ENCODE measurements at regions not wholly inside any gene's neighbourhood (a gene's known extent, or its start where the extent isn't known, plus 50 kb on each side); places are given as distances from the start of the nearest gene placed in this dataset.
"Not testable (repeated sequence)": the region's sequence is repeated elsewhere in the genome, so short reads cannot be mapped to it uniquely, and the experiment has no call there.

DNA sequence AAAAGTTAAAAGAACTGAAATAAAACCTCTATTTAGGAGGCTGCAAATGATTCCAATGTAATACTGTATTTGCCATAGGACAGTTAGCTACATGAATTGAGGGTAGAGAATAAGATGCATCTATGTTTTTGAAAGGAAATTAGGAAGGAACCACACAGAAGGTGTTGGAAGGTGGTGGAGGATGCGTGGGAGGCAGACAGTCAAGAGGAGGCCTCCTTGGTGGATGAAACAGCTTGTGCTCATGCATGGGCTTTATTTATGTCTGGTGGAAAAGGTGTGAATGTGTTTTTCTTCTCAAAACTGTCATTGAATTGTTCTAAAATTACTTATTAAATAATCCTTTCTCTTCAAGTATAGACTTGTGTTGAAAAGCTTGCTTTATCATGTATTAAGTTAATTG, 314.4 kb upstream of the NPSR1 start:
- ATAC-seq (replicated peaks; ENCODE audit: extremely low read depth, poor library complexity, severe bottlenecking) (no peak), DNase-seq (ENCODE audit: low spot score in 2 of 2) (no peak)
- no peaks in the 10 kb centered on the region for H3K36me3 Mint-ChIP-seq (ENCODE audit: insufficient read depth)
- H3K9me3 Mint-ChIP-seq, result no peaks in the 10 kb centered on the region
- H3K4me1 Mint-ChIP-seq, result no peaks in the 10 kb centered on the region
- no peak overlapping the region for H3K4me3 Mint-ChIP-seq
- no peak overlapping the region for H3K27ac Mint-ChIP-seq (ENCODE audit: low read depth)
- H3K27me3 Mint-ChIP-seq, result no peaks in the 10 kb centered on the region

DNA sequence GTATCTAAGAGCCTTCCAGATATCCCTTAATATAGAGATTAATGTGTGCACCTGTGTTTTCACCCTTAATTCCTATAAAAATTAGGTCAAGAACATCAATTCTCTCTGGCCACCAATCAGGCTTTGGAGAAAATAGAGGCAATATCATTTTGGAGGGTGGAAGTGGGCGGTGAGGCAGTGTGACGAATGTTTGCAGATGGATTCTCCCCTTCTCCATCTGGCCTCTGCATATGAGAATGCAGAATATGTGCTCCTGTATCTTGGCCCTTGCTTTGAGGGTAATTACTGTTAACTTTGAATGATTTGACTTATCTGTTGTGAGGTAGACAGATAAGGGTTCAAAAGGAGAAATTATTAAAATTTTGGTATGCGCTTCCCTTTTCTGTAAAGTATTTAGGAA, 304.0 kb upstream of the NPSR1 start:
- no peak for DNase-seq (ENCODE audit: low spot score in 2 of 2)
- ATAC-seq (replicated peaks; ENCODE audit: extremely low read depth, poor library complexity, severe bottlenecking), result no peak
- no peaks in the 10 kb centered on the region for H3K36me3 Mint-ChIP-seq (ENCODE audit: insufficient read depth)
- H3K9me3 Mint-ChIP-seq, result peaks cover 11% of the 10 kb centered on the region
- H3K27ac Mint-ChIP-seq (ENCODE audit: low read depth), result no peak overlapping the region
- no peaks in the 10 kb centered on the region for H3K4me1 Mint-ChIP-seq
- H3K27me3 Mint-ChIP-seq, result no peaks in the 10 kb centered on the region
- H3K4me3 Mint-ChIP-seq, result no peak overlapping the region

DNA sequence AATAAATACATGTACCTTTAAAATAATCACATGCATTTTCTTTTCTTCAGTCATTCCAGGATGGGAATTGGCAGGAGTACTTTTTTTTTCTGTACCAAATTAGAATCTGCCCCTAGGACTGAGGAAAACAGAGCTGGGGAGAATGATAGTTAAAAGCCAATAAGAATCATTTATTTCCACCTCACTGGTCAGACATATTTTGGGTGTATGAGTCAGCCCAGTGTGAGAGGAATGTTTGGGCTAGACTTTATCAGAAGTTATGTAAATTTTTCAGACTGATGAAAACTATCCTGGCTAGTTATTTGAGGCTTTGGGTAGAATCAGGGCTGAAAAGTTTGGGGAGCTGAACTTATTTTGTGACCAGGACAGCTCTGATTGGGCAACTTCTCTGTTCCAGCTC, 303.1 kb upstream of the NPSR1 start:
- Mint-ChIP-seq H3K27ac (ENCODE audit: low read depth) (no peak overlapping the region), H3K36me3 (ENCODE audit: insufficient read depth) (no peaks in the 10 kb centered on the region), H3K4me1 (no peaks in the 10 kb centered on the region), H3K4me3 (no peak overlapping the region), H3K27me3 (no peaks in the 10 kb centered on the region), H3K9me3 (peaks cover 11% of the 10 kb centered on the region)
- DNase-seq (ENCODE audit: low spot score in 2 of 2) (no peak), ATAC-seq (replicated peaks; ENCODE audit: extremely low read depth, poor library complexity, severe bottlenecking) (no peak)

DNA sequence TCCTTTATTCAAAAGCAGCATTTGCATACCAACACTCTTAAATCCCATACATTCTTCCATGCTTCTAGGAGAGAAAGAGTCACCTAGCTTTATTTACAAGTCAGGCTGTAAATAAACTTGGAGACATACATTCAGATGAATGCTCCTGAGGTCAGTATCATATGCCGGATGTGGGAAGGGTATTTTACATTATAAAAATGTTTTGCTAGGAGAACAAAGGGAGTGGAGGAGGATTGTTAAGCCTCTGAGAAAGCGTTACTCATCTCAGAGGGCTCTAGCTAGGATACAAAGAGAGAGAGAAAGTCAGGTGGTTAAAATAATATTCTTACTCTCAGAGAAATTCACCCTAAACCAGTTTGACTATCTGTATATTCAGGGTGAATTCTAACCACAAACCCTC, 300.9 kb upstream of the NPSR1 start:
- no peaks in the 10 kb centered on the region for H3K36me3 Mint-ChIP-seq (ENCODE audit: insufficient read depth)
- H3K4me3 Mint-ChIP-seq, result no peak overlapping the region
- DNase-seq (ENCODE audit: low spot score in 2 of 2) (no peak), ATAC-seq (replicated peaks; ENCODE audit: extremely low read depth, poor library complexity, severe bottlenecking) (no peak)
- H3K9me3 Mint-ChIP-seq, result peaks cover 14% of the 10 kb centered on the region
- H3K27me3 Mint-ChIP-seq, result no peaks in the 10 kb centered on the region
- H3K4me1 Mint-ChIP-seq, result no peaks in the 10 kb centered on the region
- no peak overlapping the region for H3K27ac Mint-ChIP-seq (ENCODE audit: low read depth)

DNA sequence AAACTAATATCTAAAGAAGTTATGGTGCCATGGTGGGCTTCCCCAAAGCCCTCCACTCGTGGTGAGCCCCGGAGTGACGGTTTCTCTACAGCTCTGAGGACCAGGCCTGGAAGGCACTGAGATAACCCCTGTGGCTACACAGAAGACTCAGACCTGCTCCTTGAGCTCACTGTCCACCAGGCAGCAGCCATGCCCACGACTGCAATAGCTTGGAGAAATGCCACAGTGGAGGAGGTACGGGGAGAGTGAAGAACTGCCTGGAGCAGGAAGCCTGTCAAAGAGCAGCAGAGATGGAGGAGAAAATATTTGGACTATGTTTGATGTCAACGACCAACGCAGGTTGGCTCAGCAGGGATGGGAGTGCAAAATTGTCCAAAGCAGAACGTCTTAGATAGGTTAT, 300.1 kb upstream of the NPSR1 start:
- Mint-ChIP-seq H3K27ac (ENCODE audit: low read depth) (no peak overlapping the region), H3K27me3 (no peaks in the 10 kb centered on the region), H3K36me3 (ENCODE audit: insufficient read depth) (no peaks in the 10 kb centered on the region), H3K4me1 (no peaks in the 10 kb centered on the region), H3K9me3 (peaks cover 16% of the 10 kb centered on the region), H3K4me3 (no peak overlapping the region)
- ATAC-seq (replicated peaks; ENCODE audit: extremely low read depth, poor library complexity, severe bottlenecking), result no peak
- no peak for DNase-seq (ENCODE audit: low spot score in 2 of 2)

DNA sequence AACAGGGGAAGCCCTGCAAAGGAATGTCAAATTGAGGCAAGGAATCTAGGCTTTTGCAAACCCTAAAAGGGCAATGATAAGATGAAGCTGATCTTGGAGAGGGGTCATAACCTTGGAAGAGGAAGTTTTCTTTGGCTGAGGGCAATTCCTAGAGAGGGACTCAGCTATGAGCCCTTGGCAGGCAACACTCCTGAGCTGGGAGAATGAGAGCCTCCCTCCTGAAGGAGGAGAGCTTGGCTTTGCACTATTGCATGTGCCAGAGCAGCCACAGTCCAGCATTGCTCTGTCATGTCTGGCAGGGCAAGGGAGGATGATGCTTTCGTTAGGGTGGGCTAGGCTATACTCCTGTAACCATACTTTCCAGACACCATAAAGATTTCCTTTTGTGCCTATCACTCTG, 299.4 kb upstream of the NPSR1 start:
- ATAC-seq (replicated peaks; ENCODE audit: extremely low read depth, poor library complexity, severe bottlenecking); H3K27ac Mint-ChIP-seq (ENCODE audit: low read depth); H3K27me3 Mint-ChIP-seq; H3K4me3 Mint-ChIP-seq; DNase-seq (ENCODE audit: low spot score in 2 of 2); H3K4me1 Mint-ChIP-seq; H3K36me3 Mint-ChIP-seq (ENCODE audit: insufficient read depth): not testable (repeated sequence)
- H3K9me3 Mint-ChIP-seq, result peaks cover 20% of the 10 kb centered on the region

DNA sequence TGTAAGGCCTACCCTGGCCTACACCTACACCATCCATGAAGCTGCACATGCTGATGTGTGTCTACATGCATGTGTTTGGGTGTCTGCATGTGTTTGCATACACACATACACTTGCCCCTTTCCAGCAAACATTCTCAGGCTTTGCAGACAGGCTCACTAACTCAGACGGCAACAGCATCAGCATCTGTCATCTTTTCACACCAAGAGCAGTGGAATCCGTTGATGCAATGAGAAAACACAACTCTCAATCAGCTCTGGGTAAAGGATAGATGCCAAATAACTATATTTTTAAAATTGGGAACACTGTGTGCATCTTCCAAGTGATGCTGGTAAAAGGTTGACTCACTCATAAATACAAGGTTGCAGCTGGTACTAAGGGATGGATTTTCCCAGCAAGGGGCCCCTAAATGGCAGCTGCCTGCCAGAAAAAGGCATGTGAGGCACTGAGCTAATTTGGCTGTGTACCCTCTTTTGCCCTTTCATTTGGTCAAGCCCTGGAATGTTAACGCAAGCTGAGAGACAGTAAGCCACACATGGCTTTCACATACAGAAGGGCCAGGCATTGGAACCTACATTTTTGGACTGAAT, 296.3 kb upstream of the NPSR1 start:
- no peaks in the 10 kb centered on the region for H3K4me1 Mint-ChIP-seq
- H3K27me3 Mint-ChIP-seq, result no peaks in the 10 kb centered on the region
- no peak overlapping the region for H3K4me3 Mint-ChIP-seq
- no peak overlapping the region for H3K27ac Mint-ChIP-seq (ENCODE audit: low read depth)
- DNase-seq (ENCODE audit: low spot score in 2 of 2) (no peak), ATAC-seq (replicated peaks; ENCODE audit: extremely low read depth, poor library complexity, severe bottlenecking) (no peak)
- no peaks in the 10 kb centered on the region for H3K36me3 Mint-ChIP-seq (ENCODE audit: insufficient read depth)
- peaks cover 12% of the 10 kb centered on the region for H3K9me3 Mint-ChIP-seq

DNA sequence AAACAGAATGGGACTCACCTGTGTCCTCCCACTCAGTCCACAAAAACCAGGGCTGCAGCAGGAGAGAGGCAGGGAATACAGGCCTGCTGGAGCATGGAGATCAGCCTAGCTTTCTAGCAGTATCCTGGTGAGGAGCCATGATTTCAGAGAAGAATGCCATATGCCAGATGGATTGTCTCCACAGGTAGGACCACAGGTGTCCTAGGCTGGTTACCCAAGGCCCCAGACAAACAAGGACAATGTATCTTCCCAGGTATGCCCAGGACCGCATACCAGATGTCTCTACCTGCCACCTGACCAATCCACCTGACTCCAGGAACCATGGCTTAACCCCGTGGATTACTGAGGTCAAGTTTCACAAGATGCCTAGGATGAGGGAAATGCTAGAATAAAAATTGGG, 295.4 kb upstream of the NPSR1 start:
- Mint-ChIP-seq H3K9me3 (peaks cover 12% of the 10 kb centered on the region), H3K27ac (ENCODE audit: low read depth) (no peak overlapping the region), H3K4me1 (no peaks in the 10 kb centered on the region), H3K27me3 (no peaks in the 10 kb centered on the region), H3K4me3 (no peak overlapping the region), H3K36me3 (ENCODE audit: insufficient read depth) (no peaks in the 10 kb centered on the region)
- DNase-seq (ENCODE audit: low spot score in 2 of 2) (no peak), ATAC-seq (replicated peaks; ENCODE audit: extremely low read depth, poor library complexity, severe bottlenecking) (no peak)

DNA sequence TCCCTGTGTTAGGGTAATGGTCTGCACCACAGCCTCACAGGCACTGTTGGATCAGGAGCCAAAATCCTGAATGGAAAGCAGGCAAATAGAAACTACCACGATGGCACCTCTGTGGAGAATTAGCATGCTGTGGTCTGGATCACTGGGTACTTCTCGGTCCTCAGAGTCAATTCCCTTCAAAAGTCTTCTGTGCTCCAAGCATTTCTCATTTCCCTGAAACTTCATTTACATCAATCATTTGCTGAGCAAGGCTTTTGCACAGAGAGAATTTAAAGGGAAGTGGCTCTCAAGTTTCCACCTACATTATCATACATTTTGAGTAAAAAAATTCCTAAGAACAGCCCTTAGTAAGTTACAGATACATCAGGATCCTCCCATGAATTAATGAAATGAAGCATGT, 293.9 kb upstream of the NPSR1 start:
- ATAC-seq (replicated peaks; ENCODE audit: extremely low read depth, poor library complexity, severe bottlenecking) (no peak), DNase-seq (ENCODE audit: low spot score in 2 of 2) (no peak)
- H3K27me3 Mint-ChIP-seq, result no peaks in the 10 kb centered on the region
- H3K4me1 Mint-ChIP-seq, result no peaks in the 10 kb centered on the region
- H3K4me3 Mint-ChIP-seq, result no peak overlapping the region
- H3K27ac Mint-ChIP-seq (ENCODE audit: low read depth), result no peak overlapping the region
- peaks cover 12% of the 10 kb centered on the region for H3K9me3 Mint-ChIP-seq
- H3K36me3 Mint-ChIP-seq (ENCODE audit: insufficient read depth), result no peaks in the 10 kb centered on the region

DNA sequence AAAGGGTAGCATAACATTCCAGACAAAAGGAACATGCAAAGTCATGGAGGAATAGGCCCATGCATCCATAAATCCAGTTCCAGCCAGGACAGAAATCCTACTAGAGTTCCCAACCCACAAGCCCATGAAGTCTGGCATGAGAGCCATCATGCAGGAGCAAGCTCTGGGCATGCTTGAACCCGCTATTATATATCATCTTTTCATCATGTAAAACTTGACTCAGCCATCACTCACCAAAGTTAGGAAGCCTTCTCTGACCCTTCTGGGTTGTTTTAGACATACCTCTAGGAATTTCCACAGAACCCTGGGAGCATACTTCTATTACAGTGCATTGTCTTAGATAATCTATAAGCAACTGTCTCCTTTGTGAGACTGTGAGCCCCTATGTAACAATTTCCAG, 293.0 kb upstream of the NPSR1 start:
- Mint-ChIP-seq H3K9me3 (peaks cover 20% of the 10 kb centered on the region), H3K4me1 (no peaks in the 10 kb centered on the region), H3K27ac (ENCODE audit: low read depth) (no peak overlapping the region), H3K36me3 (ENCODE audit: insufficient read depth) (no peaks in the 10 kb centered on the region), H3K27me3 (no peaks in the 10 kb centered on the region), H3K4me3 (no peak overlapping the region)
- ATAC-seq (replicated peaks; ENCODE audit: extremely low read depth, poor library complexity, severe bottlenecking) (no peak), DNase-seq (ENCODE audit: low spot score in 2 of 2) (no peak)

DNA sequence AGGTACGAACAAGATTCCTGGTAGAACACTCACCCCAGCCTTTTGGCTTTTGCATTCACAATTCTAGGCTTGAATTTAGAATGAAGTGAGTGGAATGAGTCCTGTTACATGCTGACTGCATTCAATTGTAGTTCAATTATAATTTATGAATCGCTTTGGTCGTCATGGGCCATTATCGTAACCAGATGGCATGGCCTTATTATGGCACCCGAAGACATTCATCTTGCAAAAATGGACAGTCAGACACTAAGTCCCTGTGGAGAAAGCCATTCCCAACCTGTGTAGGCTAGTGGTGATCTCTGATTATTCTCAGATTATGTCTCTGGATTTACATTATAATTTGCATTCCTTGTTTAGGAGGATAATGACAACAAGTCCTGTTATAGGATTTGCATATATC, 292.4 kb upstream of the NPSR1 start:
- DNase-seq (ENCODE audit: low spot score in 2 of 2) (no peak), ATAC-seq (replicated peaks; ENCODE audit: extremely low read depth, poor library complexity, severe bottlenecking) (no peak)
- H3K4me1 Mint-ChIP-seq, result no peaks in the 10 kb centered on the region
- peaks cover 25% of the 10 kb centered on the region for H3K9me3 Mint-ChIP-seq
- H3K27me3 Mint-ChIP-seq, result no peaks in the 10 kb centered on the region
- H3K36me3 Mint-ChIP-seq (ENCODE audit: insufficient read depth), result no peaks in the 10 kb centered on the region
- no peak overlapping the region for H3K27ac Mint-ChIP-seq (ENCODE audit: low read depth)
- no peak overlapping the region for H3K4me3 Mint-ChIP-seq

DNA sequence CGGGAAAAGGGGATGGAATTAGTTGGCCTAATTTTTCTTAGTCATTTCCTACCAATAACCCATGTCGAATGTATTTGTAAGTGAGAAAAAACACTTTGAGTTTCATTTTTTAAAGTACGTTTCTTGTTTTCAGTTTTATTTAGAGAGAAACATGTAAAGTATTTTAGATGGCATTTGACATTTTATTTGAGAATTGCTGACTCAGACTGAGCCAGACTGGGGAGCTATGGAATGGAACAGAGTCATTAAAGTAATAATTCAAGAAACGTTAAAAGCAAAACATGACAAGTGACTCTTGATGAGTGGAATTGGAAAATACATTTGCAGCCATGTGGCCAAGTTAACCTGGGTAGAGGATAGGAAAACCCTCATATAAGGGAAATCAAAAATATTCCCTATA, 286.1 kb upstream of the NPSR1 start:
- H3K4me1 Mint-ChIP-seq, result no peaks in the 10 kb centered on the region
- peaks cover 17% of the 10 kb centered on the region for H3K9me3 Mint-ChIP-seq
- H3K27ac Mint-ChIP-seq (ENCODE audit: low read depth), result no peak overlapping the region
- H3K36me3 Mint-ChIP-seq (ENCODE audit: insufficient read depth), result no peaks in the 10 kb centered on the region
- ATAC-seq (replicated peaks; ENCODE audit: extremely low read depth, poor library complexity, severe bottlenecking), result no peak
- no peak for DNase-seq (ENCODE audit: low spot score in 2 of 2)
- H3K27me3 Mint-ChIP-seq, result no peaks in the 10 kb centered on the region
- no peak overlapping the region for H3K4me3 Mint-ChIP-seq

DNA sequence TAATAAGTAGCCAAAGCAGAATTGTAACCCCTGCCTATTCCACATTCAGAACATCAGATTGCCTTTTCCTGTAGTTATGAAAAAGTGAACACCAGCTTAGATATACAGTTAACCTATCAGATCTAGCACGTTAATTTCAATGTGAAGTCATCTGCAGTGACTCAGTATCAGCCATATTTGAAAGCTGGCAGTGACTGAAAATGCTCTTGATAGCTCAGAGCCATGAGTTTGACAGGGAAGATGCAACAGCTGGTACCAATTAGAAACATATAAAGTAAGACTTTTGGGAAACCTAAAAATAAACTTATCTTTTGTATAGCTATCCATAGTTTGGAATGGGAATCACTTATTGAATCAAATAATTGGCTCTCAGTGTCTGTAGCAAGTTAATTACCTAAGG, 284.1 kb upstream of the NPSR1 start:
- H3K27ac Mint-ChIP-seq (ENCODE audit: low read depth), result no peak overlapping the region
- H3K9me3 Mint-ChIP-seq, result peaks cover 22% of the 10 kb centered on the region
- no peaks in the 10 kb centered on the region for H3K4me1 Mint-ChIP-seq
- no peaks in the 10 kb centered on the region for H3K36me3 Mint-ChIP-seq (ENCODE audit: insufficient read depth)
- H3K4me3 Mint-ChIP-seq, result no peak overlapping the region
- no peak for ATAC-seq (replicated peaks; ENCODE audit: extremely low read depth, poor library complexity, severe bottlenecking)
- H3K27me3 Mint-ChIP-seq, result no peaks in the 10 kb centered on the region
- no peak for DNase-seq (ENCODE audit: low spot score in 2 of 2)

Data from central memory CD8-positive, alpha-beta T cell (primary cell).